Smooth muscle cell (in vitro differentiated cells): ENCODE measurements at regions not wholly inside any gene's neighbourhood (a gene's known extent, or its start where the extent isn't known, plus 50 kb on each side); places are given as distances from the start of the nearest gene placed in this dataset.

Experiments used
- DNase-seq: peaks from one replicate; lab custom pipeline; 2025; ENCODE audit not compliant: unreplicated experiment; lab: John Stamatoyannopoulos, UW
- H2AFZ ChIP-seq: fragments of 200-600 bp; sonication (generic); 2 replicates; pipeline ENCODE4 v1.6.0; 2016; ENCODE audit warnings: antibody characterized with exemption, low read depth, mild to moderate bottlenecking
- H3F3A ChIP-seq: fragments of 200-600 bp; sonication (generic); 2 replicates; pipeline ENCODE4 v1.6.0; 2017; ENCODE audit warnings: antibody characterized with exemption, low read depth
- H3K27ac ChIP-seq: fragments of 200-600 bp; sonication (generic); 2 replicates; pipeline ENCODE4 v1.5.1; 2016; ENCODE audit warnings: low read depth, mild to moderate bottlenecking
- H3K27me3 ChIP-seq: fragments of 200-600 bp; sonication (generic); 2 replicates; pipeline ENCODE4 v1.6.1; 2016; ENCODE audit warnings: low read depth, mild to moderate bottlenecking
- H3K36me3 ChIP-seq: fragments of 200-600 bp; sonication (generic); 2 replicates; pipeline ENCODE4 v1.5.1; 2016; ENCODE audit warnings: low read depth
- H3K4me1 ChIP-seq: fragments of 200-600 bp; sonication (generic); 2 replicates; pipeline ENCODE4 v1.5.1; 2016; ENCODE audit warnings: low read depth
- H3K4me2 ChIP-seq: fragments of 200-600 bp; sonication (generic); 2 replicates; pipeline ENCODE4 v1.6.0; 2016; ENCODE audit warnings: mild to moderate bottlenecking
- H3K4me3 ChIP-seq: fragments of 200-600 bp; sonication (generic); 2 replicates; pipeline ENCODE4 v1.5.1; 2016; ENCODE audit warnings: mild to moderate bottlenecking
- H3K79me2 ChIP-seq: fragments of 200-600 bp; sonication (generic); 2 replicates; pipeline ENCODE4 v1.6.0; 2016; ENCODE audit warnings: low read depth, mild to moderate bottlenecking
- H3K9ac ChIP-seq: fragments of 200-600 bp; sonication (generic); 2 replicates; pipeline ENCODE4 v1.6.0; 2016; ENCODE audit warnings: low read depth
- H3K9me3 ChIP-seq: fragments of 200-600 bp; sonication (generic); replicated peaks from 2 replicates; pipeline ENCODE4 v1.5.1; 2016; ENCODE audit warnings: low read depth
- H4K20me1 ChIP-seq: fragments of 200-600 bp; sonication (generic); 2 replicates; pipeline ENCODE4 v1.6.0; 2016; ENCODE audit warnings: low read depth
- WGBS: methylation state at CpG from one replicate; pipeline ENCODE4 v1.1.7; 2016; ENCODE audit warnings: low lambda C conversion rate; 5-methylcytosine and 5-hydroxymethylcytosine counted together
- TF ChIP-seq, protein P1 (sequence below): fragments of 200-600 bp; sonication (generic); IDR thresholded peaks from 2 replicates; pipeline ENCODE4 v1.5.1; 2017; ENCODE audit warnings: borderline replicate concordance, mild to moderate bottlenecking, antibody characterized with exemption; ENCODE audit not compliant: insufficient read depth, poor library complexity, severe bottlenecking

- Histone ChIP-seq H3K4me1 (no peaks in the 10 kb centered on the region), H3K27ac (no peak overlapping the region), H3F3A (no peaks in the 10 kb centered on the region), H3K4me3 (no peak overlapping the region), H3K9ac (no peak overlapping the region), H2AFZ (no peak overlapping the region), H3K36me3 (no peaks in the 10 kb centered on the region), H3K27me3 (no peaks in the 10 kb centered on the region), H4K20me1 (no peaks in the 10 kb centered on the region), H3K9me3 (no peaks in the 10 kb centered on the region), H3K79me2 (no peaks in the 10 kb centered on the region), H3K4me2 (no peak overlapping the region)
- TF ChIP-seq, protein P1, sequence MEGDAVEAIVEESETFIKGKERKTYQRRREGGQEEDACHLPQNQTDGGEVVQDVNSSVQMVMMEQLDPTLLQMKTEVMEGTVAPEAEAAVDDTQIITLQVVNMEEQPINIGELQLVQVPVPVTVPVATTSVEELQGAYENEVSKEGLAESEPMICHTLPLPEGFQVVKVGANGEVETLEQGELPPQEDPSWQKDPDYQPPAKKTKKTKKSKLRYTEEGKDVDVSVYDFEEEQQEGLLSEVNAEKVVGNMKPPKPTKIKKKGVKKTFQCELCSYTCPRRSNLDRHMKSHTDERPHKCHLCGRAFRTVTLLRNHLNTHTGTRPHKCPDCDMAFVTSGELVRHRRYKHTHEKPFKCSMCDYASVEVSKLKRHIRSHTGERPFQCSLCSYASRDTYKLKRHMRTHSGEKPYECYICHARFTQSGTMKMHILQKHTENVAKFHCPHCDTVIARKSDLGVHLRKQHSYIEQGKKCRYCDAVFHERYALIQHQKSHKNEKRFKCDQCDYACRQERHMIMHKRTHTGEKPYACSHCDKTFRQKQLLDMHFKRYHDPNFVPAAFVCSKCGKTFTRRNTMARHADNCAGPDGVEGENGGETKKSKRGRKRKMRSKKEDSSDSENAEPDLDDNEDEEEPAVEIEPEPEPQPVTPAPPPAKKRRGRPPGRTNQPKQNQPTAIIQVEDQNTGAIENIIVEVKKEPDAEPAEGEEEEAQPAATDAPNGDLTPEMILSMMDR = no peak
- 34% methylated on average over 6 of the region's 6 CpGs for WGBS
- DNase-seq = no peak
Measured at GRCh38 chr14:85079842-85080730, 449.9 kb upstream of the FLRT2 start.

GRCh38 chr14:85084344-85084743, 445.6 kb upstream of the FLRT2 start:
- H3K4me3 ChIP-seq = no peak overlapping the region
- H3K27me3 ChIP-seq = no peaks in the 10 kb centered on the region
- DNase-seq = no peak
- no peaks in the 10 kb centered on the region for H3K36me3 ChIP-seq
- TF ChIP-seq, protein P1 = no peak
- no peak overlapping the region for H2AFZ ChIP-seq
- H3F3A ChIP-seq = no peaks in the 10 kb centered on the region
- H3K4me2 ChIP-seq = no peak overlapping the region
- H3K9me3 ChIP-seq = no peaks in the 10 kb centered on the region
- no peaks in the 10 kb centered on the region for H3K79me2 ChIP-seq
- H3K9ac ChIP-seq = no peak overlapping the region
- H4K20me1 ChIP-seq = no peaks in the 10 kb centered on the region
- no peaks in the 10 kb centered on the region for H3K4me1 ChIP-seq
- 93% methylated on average over 1 of the region's 1 CpG for WGBS
- H3K27ac ChIP-seq = no peak overlapping the region

DNA sequence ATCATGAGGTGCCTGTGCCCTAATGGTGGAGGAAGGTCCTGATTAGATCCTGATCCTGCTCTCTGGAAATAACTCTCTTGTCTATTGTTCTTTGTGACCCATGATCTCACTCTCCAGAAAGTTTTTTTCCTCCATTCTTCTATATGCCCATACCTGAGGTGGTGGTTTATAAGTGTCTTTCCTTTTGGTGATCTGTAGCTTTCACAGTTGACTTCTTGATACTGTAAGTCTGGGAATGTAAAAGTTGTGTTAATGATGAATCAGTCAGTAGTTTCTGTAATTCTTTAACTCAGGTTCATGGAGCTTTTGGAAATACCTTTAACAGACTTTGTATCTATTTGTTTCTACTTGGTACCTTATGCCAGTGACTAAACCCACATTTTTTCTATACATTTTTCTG, 444.0 kb upstream of the FLRT2 start:
- Histone ChIP-seq H4K20me1 (no peaks in the 10 kb centered on the region), H3K9ac (no peak overlapping the region), H3K27me3 (no peaks in the 10 kb centered on the region), H3K79me2 (no peaks in the 10 kb centered on the region), H3K27ac (no peak overlapping the region), H3F3A (no peaks in the 10 kb centered on the region), H3K4me1 (no peaks in the 10 kb centered on the region), H3K9me3 (no peaks in the 10 kb centered on the region), H2AFZ (no peak overlapping the region), H3K36me3 (no peaks in the 10 kb centered on the region), H3K4me3 (no peak overlapping the region), H3K4me2 (no peak overlapping the region)
- no peak for DNase-seq
- TF ChIP-seq, protein P1 = no peak

DNA sequence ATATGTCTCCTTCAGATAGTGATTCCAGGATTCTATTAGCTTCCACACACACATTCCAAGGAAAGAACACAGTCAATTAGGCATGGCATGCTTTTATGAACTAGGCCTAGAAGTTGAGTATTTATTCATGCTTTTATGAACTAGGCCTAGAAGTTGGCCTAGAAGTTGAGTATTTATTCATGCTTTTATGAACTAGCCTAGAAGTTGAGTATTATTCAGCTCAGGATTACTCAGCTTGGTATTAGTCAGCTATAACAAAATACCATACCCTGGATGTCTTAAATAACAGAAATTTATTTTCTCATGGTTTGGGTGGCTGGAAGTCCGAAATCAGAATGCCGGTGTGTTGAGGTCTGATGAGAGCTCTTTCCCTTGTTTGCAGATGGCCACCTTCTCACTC, 442.7 kb upstream of the FLRT2 start:
- WGBS = 73% methylated on average over 2 of the region's 2 CpGs
- H2AFZ ChIP-seq = no peak overlapping the region

More for the DNA sequence above, 442.7 kb upstream of the FLRT2 start:
- no peaks in the 10 kb centered on the region for H3K79me2 ChIP-seq
- no peaks in the 10 kb centered on the region for H3K9me3 ChIP-seq
- no peak overlapping the region for H3K27ac ChIP-seq
- no peak overlapping the region for H3K4me2 ChIP-seq
- H4K20me1 ChIP-seq = no peaks in the 10 kb centered on the region
- H3K36me3 ChIP-seq = no peaks in the 10 kb centered on the region
- H3F3A ChIP-seq = no peaks in the 10 kb centered on the region
- H3K4me3 ChIP-seq = no peak overlapping the region
- H3K9ac ChIP-seq = no peak overlapping the region
- H3K4me1 ChIP-seq = no peaks in the 10 kb centered on the region
- H3K27me3 ChIP-seq = no peaks in the 10 kb centered on the region
- TF ChIP-seq, protein P1 = no peak
- DNase-seq = no peak
